ENCODE measurements at regions not wholly inside any gene's neighbourhood (a gene's known extent, or its start where the extent isn't known, plus 50 kb on each side); places are given as distances from the start of the nearest gene placed in this dataset.

DNA sequence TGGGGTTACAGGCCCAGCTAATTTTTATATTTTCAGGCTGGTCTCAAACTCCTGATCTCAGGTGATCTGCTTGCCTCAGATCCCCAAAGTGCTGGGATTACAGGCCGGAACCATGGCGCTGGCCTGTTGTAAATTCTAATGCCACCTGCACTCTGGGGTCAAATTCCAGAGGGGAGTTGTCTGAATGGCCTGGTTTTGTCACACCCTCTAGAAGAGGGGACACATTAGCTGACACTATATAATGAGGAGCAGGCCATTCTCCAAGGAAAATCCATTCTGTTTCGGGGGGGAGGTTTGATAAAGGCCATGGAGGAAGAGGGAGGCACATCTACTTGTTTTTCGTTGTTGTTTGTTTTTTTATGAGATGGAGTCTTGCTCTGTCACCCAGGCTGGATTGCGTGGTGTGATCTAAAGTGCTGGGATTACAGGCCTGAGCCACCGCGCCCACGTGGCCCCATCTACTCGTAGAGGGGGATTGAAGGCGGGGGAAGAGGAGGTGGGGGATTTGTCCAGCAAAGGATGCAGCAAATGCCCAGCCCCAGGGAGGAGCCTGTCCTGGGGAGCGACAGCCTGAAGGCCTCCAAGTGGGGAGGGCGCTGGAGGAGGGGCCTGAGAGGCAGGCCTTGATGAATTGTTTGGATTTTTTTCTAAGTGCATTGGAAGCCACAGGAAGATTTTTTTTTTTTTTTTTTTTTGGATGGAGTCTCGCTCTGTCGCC, 78.4 kb upstream of the SLC45A1 start:
- peak; percentile 52 to 53 for DNase-seq
- Histone ChIP-seq H3K27ac (peak overlapping the region in 2 of 3 donors; percentile 40 to 58), H3K27me3 (no peaks in the 10 kb centered on the region), H3K36me3 (no peaks in the 10 kb centered on the region), H3K4me3 (replicated peaks in 1 of 3) (no peak overlapping the region), H3K9me3 (no peaks in the 10 kb centered on the region), H3K4me1 (peaks cover 0 to 17% of the 10 kb centered on the region in 2 donors)
- TF ChIP-seq POLR2A (IDR thresholded peaks at IDR 0.05), result no peak
- TF ChIP-seq, protein P1, sequence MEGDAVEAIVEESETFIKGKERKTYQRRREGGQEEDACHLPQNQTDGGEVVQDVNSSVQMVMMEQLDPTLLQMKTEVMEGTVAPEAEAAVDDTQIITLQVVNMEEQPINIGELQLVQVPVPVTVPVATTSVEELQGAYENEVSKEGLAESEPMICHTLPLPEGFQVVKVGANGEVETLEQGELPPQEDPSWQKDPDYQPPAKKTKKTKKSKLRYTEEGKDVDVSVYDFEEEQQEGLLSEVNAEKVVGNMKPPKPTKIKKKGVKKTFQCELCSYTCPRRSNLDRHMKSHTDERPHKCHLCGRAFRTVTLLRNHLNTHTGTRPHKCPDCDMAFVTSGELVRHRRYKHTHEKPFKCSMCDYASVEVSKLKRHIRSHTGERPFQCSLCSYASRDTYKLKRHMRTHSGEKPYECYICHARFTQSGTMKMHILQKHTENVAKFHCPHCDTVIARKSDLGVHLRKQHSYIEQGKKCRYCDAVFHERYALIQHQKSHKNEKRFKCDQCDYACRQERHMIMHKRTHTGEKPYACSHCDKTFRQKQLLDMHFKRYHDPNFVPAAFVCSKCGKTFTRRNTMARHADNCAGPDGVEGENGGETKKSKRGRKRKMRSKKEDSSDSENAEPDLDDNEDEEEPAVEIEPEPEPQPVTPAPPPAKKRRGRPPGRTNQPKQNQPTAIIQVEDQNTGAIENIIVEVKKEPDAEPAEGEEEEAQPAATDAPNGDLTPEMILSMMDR (IDR thresholded peaks at IDR 0.05), result no peak
- 75 to 80% methylated on average over 14 of the region's 14 CpGs for WGBS, 2 donors
- intact Hi-C loops (cut with DNase I), result loop anchor here (10.0 kb wide), 1 partner anchor 205 kb away; no protein-coding TSS in a partner anchor

DNA sequence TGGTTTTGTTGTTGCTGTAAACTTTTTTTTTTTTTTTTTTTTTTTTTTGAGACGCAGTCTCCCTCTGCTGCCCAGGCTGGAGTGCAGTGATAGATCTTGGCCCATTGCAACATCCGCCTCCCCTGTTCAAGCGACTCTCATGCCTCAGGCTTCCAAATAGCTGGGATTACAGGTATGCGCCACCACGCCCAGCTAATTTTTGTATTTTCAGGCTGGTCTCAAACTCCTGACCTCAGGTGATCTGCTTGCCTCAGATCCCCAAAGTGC, 78.9 kb upstream of the SLC45A1 start:
- TF ChIP-seq, protein P1 (IDR thresholded peaks at IDR 0.05), result peak in 2 of 6 experiments; percentile 25 to 37
- TF ChIP-seq POLR2A (IDR thresholded peaks at IDR 0.05), result no peak
- DNase-seq, result peak; percentile 61 to 66
- Histone ChIP-seq H3K4me3 (replicated peaks in 1 of 3) (no peak overlapping the region), H3K27ac (peak overlapping the region in 2 of 3 donors; percentile 40 to 58), H3K27me3 (no peaks in the 10 kb centered on the region), H3K36me3 (no peaks in the 10 kb centered on the region), H3K9me3 (no peaks in the 10 kb centered on the region), H3K4me1 (peaks cover 0 to 17% of the 10 kb centered on the region in 2 donors)
- 59 to 71% methylated on average over 5 of the region's 5 CpGs for WGBS, 2 donors
- intact Hi-C loops (cut with DNase I), result loop anchor here (10.0 kb wide), 1 partner anchor 204 kb away; no protein-coding TSS in a partner anchor

DNA sequence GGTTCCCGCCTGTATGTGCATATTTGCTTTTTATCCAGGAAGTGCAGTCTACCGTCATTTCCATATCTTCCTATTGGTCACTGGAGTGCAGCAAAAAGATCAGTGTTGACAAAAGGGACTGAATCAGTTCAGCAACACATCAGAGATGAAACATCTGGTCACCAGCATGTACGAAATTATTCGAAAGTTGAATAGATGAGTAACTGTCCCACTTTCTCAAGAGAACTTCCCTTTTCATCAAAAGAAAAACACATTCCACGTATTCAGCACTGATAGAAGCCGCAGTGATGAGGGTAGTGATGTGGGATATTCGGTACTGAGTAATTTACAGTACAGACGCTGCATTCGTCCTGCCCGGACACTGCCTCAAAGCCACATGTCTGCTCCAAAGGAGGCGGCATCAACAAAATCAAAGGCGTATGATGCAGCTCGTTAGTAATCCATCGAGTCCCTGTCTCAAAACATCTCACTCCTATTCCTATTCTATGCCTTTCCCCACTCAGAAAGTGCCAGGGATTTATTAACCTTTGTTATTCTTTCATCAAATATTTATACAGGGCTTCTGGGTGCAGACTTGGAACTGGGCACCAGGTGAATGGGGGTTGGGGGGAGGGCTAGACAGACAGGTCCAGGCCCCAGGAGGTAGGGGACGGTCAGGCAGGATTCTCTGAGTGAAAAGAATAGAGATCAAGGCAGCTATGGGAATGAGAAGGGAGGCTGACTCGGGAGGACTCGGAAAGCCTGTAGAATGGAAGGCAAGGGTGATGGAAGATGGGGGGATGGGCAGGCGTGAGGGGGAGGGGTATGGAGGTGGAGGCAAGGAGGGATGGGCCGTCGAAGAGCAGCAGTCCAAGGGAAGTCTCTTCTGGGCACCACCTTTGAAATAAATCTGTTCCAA, 79.5 kb upstream of the SLC45A1 start:
- Histone ChIP-seq H3K4me1 (peaks cover 0 to 17% of the 10 kb centered on the region in 2 donors), H3K27ac (peak overlapping the region in 2 of 3 donors; percentile 24 to 58), H3K36me3 (no peaks in the 10 kb centered on the region), H3K4me3 (replicated peaks in 1 of 3) (no peak overlapping the region), H3K27me3 (no peaks in the 10 kb centered on the region), H3K9me3 (no peaks in the 10 kb centered on the region)
- intact Hi-C loops (cut with DNase I), result loop anchor here (10.0 kb wide), 1 partner anchor 204 kb away; no protein-coding TSS in a partner anchor
- WGBS, 2 donors, result 79% methylated on average over 20 of the region's 20 CpGs
- DNase-seq, result no peak
- TF ChIP-seq, protein P1 (IDR thresholded peaks at IDR 0.05), result no peak
- no peak for TF ChIP-seq POLR2A (IDR thresholded peaks at IDR 0.05)

DNA sequence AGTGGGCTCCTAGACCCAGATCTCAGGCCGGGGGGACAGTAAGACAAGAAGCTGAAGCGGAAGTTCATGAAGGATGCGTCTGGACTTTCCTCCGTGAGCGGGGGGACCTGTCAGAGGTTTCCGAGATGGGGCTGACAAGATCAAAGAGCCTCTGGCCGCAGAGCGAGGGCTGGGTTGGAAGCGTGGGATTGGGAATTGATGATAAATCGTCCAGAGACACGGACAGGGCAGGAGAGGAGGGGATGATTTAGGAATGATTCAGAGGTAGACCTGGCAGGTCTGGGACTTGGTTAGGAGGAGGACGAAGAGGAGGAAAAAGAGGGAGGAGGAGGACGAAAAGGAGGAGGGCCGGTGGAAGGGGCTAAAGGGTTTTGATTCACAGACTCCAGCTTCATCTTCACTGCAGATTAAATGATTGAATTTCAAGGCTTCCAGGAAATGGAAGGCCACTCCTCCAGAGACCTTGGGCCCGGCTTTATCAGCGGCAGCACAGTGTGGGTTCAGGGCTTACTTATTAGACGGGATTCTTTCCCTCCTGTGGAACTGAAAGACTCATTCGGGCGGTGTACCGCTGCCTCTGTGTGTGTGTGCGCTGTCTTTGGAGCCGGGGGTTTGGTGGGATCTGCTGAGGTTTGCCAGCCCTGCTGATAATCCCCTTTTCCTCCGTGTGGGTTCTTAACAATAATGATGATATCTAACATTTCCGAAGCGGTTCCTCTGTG, 85.7 kb upstream of the SLC45A1 start:
- TF ChIP-seq, protein P1 (IDR thresholded peaks at IDR 0.05), result no peak
- TF ChIP-seq POLR2A (IDR thresholded peaks at IDR 0.05), result no peak
- WGBS, 2 donors, result 69 to 79% methylated on average over 25 of the region's 25 CpGs
- no peaks in the 10 kb centered on the region for H3K9me3 ChIP-seq
- H3K4me1 ChIP-seq, result no peaks in the 10 kb centered on the region
- intact Hi-C loops (cut with DNase I), result loop anchor here (10.0 kb wide), 1 partner anchor 197 kb away; no protein-coding TSS in a partner anchor
- no peak for DNase-seq
- H3K27me3 ChIP-seq, result no peaks in the 10 kb centered on the region
- H3K36me3 ChIP-seq, result no peaks in the 10 kb centered on the region
- H3K27ac ChIP-seq, result no peak overlapping the region
- H3K4me3 ChIP-seq (replicated peaks in 1 of 3), result no peak overlapping the region
